ENCODE measurements at regions not wholly inside any gene's neighbourhood (a gene's known extent, or its start where the extent isn't known, plus 50 kb on each side); places are given as distances from the start of the nearest gene placed in this dataset.

DNA sequence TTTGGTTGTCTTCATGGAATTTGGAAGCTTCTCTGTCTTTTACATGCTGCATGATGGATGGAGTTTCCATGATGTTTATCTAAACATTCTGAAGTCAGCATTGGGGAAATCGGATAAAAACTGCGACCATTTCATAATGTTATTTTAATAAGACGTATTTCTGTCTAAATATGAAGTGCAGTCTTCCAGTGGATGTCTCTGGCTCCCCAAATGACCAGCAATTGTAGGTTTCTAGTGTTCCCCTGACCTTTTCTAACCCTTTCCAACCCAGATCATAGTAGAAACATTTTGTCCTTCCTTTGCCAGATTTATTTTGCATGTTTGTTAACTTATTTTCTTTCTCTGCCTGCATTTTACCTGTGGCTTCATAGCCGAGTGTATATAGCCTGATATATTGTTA lies 559.3 kb downstream of the ADCYAP1 start:
- BruUV-seq (replicated peaks), result no TSS peak
- no peak for ATAC-seq
- intact Hi-C loops (cut with micrococcal nuclease), result no loop called here
- no peak overlapping the region for H2AFZ ChIP-seq (ENCODE audit: low read depth, low read length, poor library complexity, severe bottlenecking)
- POLR2A ChIA-PET, result no interaction called here
- peaks cover 7% of the 10 kb centered on the region for H3K27me3 ChIP-seq (ENCODE audit: insufficient read depth, low read length)
- no peak overlapping the region for H3K4me2 ChIP-seq (ENCODE audit: low read length)
- TF ChIP-seq ZFX (IDR thresholded peaks at IDR 0.05) (no peak), SIN3A (IDR thresholded peaks at IDR 0.05; ENCODE audit: low read depth) (no peak)
- TF ChIP-seq, protein P1, sequence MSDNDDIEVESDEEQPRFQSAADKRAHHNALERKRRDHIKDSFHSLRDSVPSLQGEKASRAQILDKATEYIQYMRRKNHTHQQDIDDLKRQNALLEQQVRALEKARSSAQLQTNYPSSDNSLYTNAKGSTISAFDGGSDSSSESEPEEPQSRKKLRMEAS (IDR thresholded peaks at IDR 0.05), result no peak
- H3K9me3 ChIP-seq (ENCODE audit: control insufficient read depth in 1 of 2, insufficient read depth in 1 of 2, low read depth in 1 of 2, low read length in 2 of 2), result no peaks in the 10 kb centered on the region
- no peak overlapping the region for H3K27ac ChIP-seq (ENCODE audit: low read depth, low read length)
- H4K20me1 ChIP-seq (ENCODE audit: insufficient read depth), result no peaks in the 10 kb centered on the region
- H3K4me3 ChIP-seq (replicated peaks in 1 of 2; ENCODE audit: low read depth in 1 of 2, low read length in 2 of 2), result no peak overlapping the region
- no peaks in the 10 kb centered on the region for H3K4me1 ChIP-seq (ENCODE audit: control insufficient read depth in 1 of 2, insufficient read depth in 2 of 2, low read length in 2 of 2)
- H3K79me2 ChIP-seq (ENCODE audit: insufficient read depth, low read length), result no peaks in the 10 kb centered on the region
- no peaks in the 10 kb centered on the region for H3K9me2 ChIP-seq (ENCODE audit: insufficient read depth)
- no peak for DNase-seq (ENCODE audit: low read depth, low spot score)
- RAD21 ChIA-PET (ENCODE audit: low non-redundant PET in 1 of 2, low total read pairs in 2 of 2, uncharacterized antibody in 2 of 2, unreplicated experiment in 2 of 2), result no interaction called here
- CTCF ChIA-PET, result no interaction called here
- no peaks in the 10 kb centered on the region for H3K36me3 ChIP-seq (ENCODE audit: control insufficient read depth in 1 of 2, insufficient read depth in 2 of 2, low read length in 2 of 2)
- H3K9ac ChIP-seq (ENCODE audit: low read length), result no peak overlapping the region

GRCh38 chr18:1464444-1465217 lies 560.0 kb downstream of the ADCYAP1 start:
- Histone ChIP-seq H3K27ac (ENCODE audit: low read depth, low read length) (no peak overlapping the region), H3K27me3 (ENCODE audit: insufficient read depth, low read length) (peaks cover 7% of the 10 kb centered on the region), H4K20me1 (ENCODE audit: insufficient read depth) (no peaks in the 10 kb centered on the region), H3K4me1 (ENCODE audit: control insufficient read depth in 1 of 2, insufficient read depth in 2 of 2, low read length in 2 of 2) (no peaks in the 10 kb centered on the region), H2AFZ (ENCODE audit: low read depth, low read length, poor library complexity, severe bottlenecking) (no peak overlapping the region), H3K9me2 (ENCODE audit: insufficient read depth) (no peaks in the 10 kb centered on the region), H3K79me2 (ENCODE audit: insufficient read depth, low read length) (no peaks in the 10 kb centered on the region), H3K4me2 (ENCODE audit: low read length) (no peak overlapping the region), H3K36me3 (ENCODE audit: control insufficient read depth in 1 of 2, insufficient read depth in 2 of 2, low read length in 2 of 2) (no peaks in the 10 kb centered on the region), H3K9me3 (ENCODE audit: control insufficient read depth in 1 of 2, insufficient read depth in 1 of 2, low read depth in 1 of 2, low read length in 2 of 2) (no peaks in the 10 kb centered on the region), H3K4me3 (replicated peaks in 1 of 2; ENCODE audit: low read depth in 1 of 2, low read length in 2 of 2) (no peak overlapping the region), H3K9ac (ENCODE audit: low read length) (no peak overlapping the region)
- ATAC-seq, result no peak
- BruUV-seq (replicated peaks), result no TSS peak
- intact Hi-C loops (cut with micrococcal nuclease), result loop anchor here (5.0 kb wide), 1 partner anchor 47 kb away; no protein-coding TSS in a partner anchor
- RAD21 ChIA-PET (ENCODE audit: low non-redundant PET in 1 of 2, low total read pairs in 2 of 2, uncharacterized antibody in 2 of 2, unreplicated experiment in 2 of 2), result no interaction called here
- POLR2A ChIA-PET, result no interaction called here
- no peak for TF ChIP-seq ZNF274 (IDR thresholded peaks at IDR 0.05; ENCODE audit: low read depth, low read length)
- no peak for TF ChIP-seq ELF1 (IDR thresholded peaks at IDR 0.05; ENCODE audit: borderline replicate concordance, low read depth)
- no peak for TF ChIP-seq EZH2 (IDR thresholded peaks at IDR 0.05)
- no peak for TF ChIP-seq SP1 (IDR thresholded peaks at IDR 0.05; ENCODE audit: low read depth)
- TF ChIP-seq, protein P2, sequence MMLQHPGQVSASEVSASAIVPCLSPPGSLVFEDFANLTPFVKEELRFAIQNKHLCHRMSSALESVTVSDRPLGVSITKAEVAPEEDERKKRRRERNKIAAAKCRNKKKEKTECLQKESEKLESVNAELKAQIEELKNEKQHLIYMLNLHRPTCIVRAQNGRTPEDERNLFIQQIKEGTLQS (IDR thresholded peaks at IDR 0.05), result no peak
- no peak for TF ChIP-seq EGR1 (IDR thresholded peaks at IDR 0.05; ENCODE audit: low read depth)
- no peak for TF ChIP-seq RAD21 (IDR thresholded peaks at IDR 0.05; ENCODE audit: low read depth)
- DNase-seq (ENCODE audit: low read depth, low spot score), result no peak
- CTCF ChIA-PET, result no interaction called here
